OCI-LY1 (cell line): ENCODE measurements at regions not wholly inside any gene's neighbourhood (a gene's known extent, or its start where the extent isn't known, plus 50 kb on each side); places are given as distances from the start of the nearest gene placed in this dataset.

Experiments
- H2AFZ ChIP-seq: fragments of 200-600 bp; sonication (generic), shearing (Covaris generic); 2 replicates; pipeline ENCODE4 v1.6.0; 2014; ENCODE audit warnings: antibody characterized with exemption, mild to moderate bottlenecking, low read length
- H3F3A ChIP-seq: fragments of 200-600 bp; sonication (generic), shearing (Covaris generic); 2 replicates; pipeline ENCODE4 v1.6.0; 2014; ENCODE audit warnings: mild to moderate bottlenecking, antibody characterized with exemption, low read length, moderate library complexity; ENCODE audit not compliant: insufficient read depth
- H3K27ac ChIP-seq: fragments of 200-600 bp; sonication (generic); 2 replicates; pipeline ENCODE4 v1.5.1; 2014; ENCODE audit warnings: low read length, mixed run types, mild to moderate bottlenecking, low read depth; ENCODE audit not compliant: poor library complexity, severe bottlenecking
- H3K27me3 ChIP-seq: fragments of 200-600 bp; sonication (generic); 2 replicates; pipeline ENCODE4 v1.6.0; 2014; ENCODE audit warnings: antibody characterized with exemption, mild to moderate bottlenecking, low read length, moderate library complexity; ENCODE audit not compliant: insufficient read depth
- H3K36me3 ChIP-seq: fragments of 200-600 bp; sonication (generic); 2 replicates; pipeline ENCODE4 v1.6.1; 2014; ENCODE audit warnings: mild to moderate bottlenecking, antibody characterized with exemption, low read length, moderate library complexity, mixed read lengths; ENCODE audit not compliant: insufficient read depth
- H3K4me1 ChIP-seq: fragments of 200-600 bp; sonication (generic); 2 replicates; pipeline ENCODE4 v1.5.1; 2014; ENCODE audit warnings: mild to moderate bottlenecking, low read length, moderate library complexity; ENCODE audit not compliant: insufficient read depth, severe bottlenecking
- H3K4me2 ChIP-seq: fragments of 200-600 bp; sonication (generic), shearing (Covaris generic); 2 replicates; pipeline ENCODE4 v1.6.1; 2014; ENCODE audit warnings: low read length
- H3K4me3 ChIP-seq: fragments of 200-600 bp; sonication (generic); 2 replicates; pipeline ENCODE4 v1.5.1; 2014; ENCODE audit warnings: low read length, low read depth, mild to moderate bottlenecking, mixed read lengths; ENCODE audit not compliant: poor library complexity, severe bottlenecking
- H3K79me2 ChIP-seq: fragments of 200-600 bp; shearing (Covaris generic); 2 replicates; pipeline ENCODE4 v1.6.1; 2016; ENCODE audit warnings: mixed run types, low read length, mixed read lengths; ENCODE audit not compliant: insufficient read depth
- H3K9ac ChIP-seq: fragments of 200-600 bp; sonication (generic), shearing (Covaris generic); 2 replicates; pipeline ENCODE4 v1.6.1; 2014; ENCODE audit warnings: mild to moderate bottlenecking, low read length, mixed read lengths
- H3K9me2 ChIP-seq: fragments of 200-600 bp; sonication (generic), shearing (Covaris generic); 2 replicates; pipeline ENCODE4 v1.6.1; 2014; ENCODE audit warnings: low read depth, mild to moderate bottlenecking, low read length, mixed read lengths
- H3K9me3 ChIP-seq: fragments of 200-600 bp; shearing (Covaris generic); 2 replicates; pipeline ENCODE4 v1.6.1; 2014; ENCODE audit warnings: low read length, mixed read lengths
- H4K20me1 ChIP-seq: fragments of 200-600 bp; sonication (generic), shearing (Covaris generic); 2 replicates; pipeline ENCODE4 v1.6.0; 2016; ENCODE audit warnings: mild to moderate bottlenecking, low read length; ENCODE audit not compliant: insufficient read depth
- EZH2 ChIP-seq: fragments of 200-600 bp; sonication (generic), shearing (Covaris generic); IDR thresholded peaks from 2 replicates; pipeline ENCODE4 v1.8.0; 2017; ENCODE audit warnings: borderline replicate concordance, mixed run types, mild to moderate bottlenecking, antibody characterized with exemption, low read length, moderate library complexity, mixed read lengths
- TF ChIP-seq, protein P1 (sequence below): fragments of 200-600 bp; sonication (generic), shearing (Covaris generic); IDR thresholded peaks from 2 replicates; pipeline ENCODE4 v1.5.1; 2017; ENCODE audit warnings: mild to moderate bottlenecking, antibody characterized with exemption, low read length, moderate library complexity, mixed read lengths

DNA sequence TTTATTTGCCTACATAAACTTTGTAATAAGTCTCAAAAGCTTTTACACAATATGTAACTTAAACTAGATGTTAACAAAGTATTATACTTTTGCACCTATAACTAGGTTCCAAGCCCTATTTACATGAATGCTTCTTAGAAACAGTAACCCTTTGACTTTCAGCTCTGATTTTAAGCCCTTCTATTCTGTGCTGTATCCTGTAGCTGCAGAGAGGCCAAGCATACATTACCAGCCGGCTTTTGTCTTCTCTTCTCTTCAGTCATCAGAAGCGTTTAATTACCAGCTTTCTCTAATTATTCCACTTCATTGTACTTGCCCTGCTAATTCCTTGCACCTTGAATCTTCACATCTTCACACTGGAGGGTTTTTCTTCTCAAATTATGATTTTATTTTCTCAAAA, 403.1 kb downstream of the PDGFC start:
- Histone ChIP-seq H3K36me3 (no peaks in the 10 kb centered on the region), H3K27ac (no peak overlapping the region), H3F3A (no peaks in the 10 kb centered on the region), H3K4me1 (no peaks in the 10 kb centered on the region), H3K9me3 (no peaks in the 10 kb centered on the region), H3K4me2 (no peak overlapping the region), H3K9me2 (no peaks in the 10 kb centered on the region), H3K4me3 (no peak overlapping the region), H4K20me1 (no peaks in the 10 kb centered on the region), H3K27me3 (no peaks in the 10 kb centered on the region), H3K79me2 (no peaks in the 10 kb centered on the region), H2AFZ (no peak overlapping the region), H3K9ac (no peak overlapping the region)
- TF ChIP-seq, protein P1, sequence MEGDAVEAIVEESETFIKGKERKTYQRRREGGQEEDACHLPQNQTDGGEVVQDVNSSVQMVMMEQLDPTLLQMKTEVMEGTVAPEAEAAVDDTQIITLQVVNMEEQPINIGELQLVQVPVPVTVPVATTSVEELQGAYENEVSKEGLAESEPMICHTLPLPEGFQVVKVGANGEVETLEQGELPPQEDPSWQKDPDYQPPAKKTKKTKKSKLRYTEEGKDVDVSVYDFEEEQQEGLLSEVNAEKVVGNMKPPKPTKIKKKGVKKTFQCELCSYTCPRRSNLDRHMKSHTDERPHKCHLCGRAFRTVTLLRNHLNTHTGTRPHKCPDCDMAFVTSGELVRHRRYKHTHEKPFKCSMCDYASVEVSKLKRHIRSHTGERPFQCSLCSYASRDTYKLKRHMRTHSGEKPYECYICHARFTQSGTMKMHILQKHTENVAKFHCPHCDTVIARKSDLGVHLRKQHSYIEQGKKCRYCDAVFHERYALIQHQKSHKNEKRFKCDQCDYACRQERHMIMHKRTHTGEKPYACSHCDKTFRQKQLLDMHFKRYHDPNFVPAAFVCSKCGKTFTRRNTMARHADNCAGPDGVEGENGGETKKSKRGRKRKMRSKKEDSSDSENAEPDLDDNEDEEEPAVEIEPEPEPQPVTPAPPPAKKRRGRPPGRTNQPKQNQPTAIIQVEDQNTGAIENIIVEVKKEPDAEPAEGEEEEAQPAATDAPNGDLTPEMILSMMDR, result no peak
- TF ChIP-seq EZH2, result no peak

DNA sequence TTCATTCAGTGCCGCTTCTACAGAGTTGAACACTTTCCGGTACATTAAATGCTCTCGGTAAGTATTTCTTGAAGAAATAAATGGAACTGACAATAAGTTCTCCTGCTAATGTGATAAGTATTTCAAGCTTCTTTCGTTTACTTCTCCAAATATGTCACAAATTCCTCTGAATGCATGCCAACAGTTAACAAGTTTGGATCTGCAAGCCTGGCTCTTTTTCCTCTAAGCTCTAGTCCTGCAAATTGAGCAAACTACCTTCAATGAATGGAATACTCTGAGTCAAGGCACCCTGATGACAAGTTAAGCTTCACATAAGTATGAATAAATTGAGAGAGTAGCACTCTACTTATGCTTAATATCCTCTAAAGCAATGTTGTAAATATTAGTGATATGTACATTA, 403.6 kb downstream of the PDGFC start:
- Histone ChIP-seq H3K4me2 (no peak overlapping the region), H3K4me1 (no peaks in the 10 kb centered on the region), H2AFZ (no peak overlapping the region), H4K20me1 (no peaks in the 10 kb centered on the region), H3K4me3 (no peak overlapping the region), H3K9me3 (no peaks in the 10 kb centered on the region), H3K27ac (no peak overlapping the region), H3K36me3 (no peaks in the 10 kb centered on the region), H3K27me3 (no peaks in the 10 kb centered on the region), H3K9me2 (no peaks in the 10 kb centered on the region), H3K79me2 (no peaks in the 10 kb centered on the region), H3K9ac (no peak overlapping the region), H3F3A (no peaks in the 10 kb centered on the region)
- TF ChIP-seq EZH2, result no peak
- TF ChIP-seq, protein P1, result no peak

DNA sequence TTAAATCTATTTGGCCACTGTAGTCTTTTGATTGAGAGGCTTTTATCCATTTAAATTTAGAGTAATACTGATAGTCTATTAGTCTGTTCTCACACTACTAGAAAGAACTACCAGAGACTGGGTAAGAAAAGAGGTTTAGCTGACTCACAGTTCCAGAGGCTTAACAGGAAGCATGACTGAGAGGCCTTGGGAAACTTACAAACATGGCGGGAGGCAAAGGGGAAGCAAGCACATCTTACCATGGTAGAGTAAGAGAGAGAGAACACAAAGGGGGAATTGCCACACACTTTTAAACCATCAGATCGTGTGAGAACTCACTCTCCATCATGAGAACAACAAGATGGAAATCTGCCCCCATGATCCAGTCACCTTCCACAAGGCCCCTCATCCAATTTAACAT, 410.9 kb downstream of the PDGFC start:
- Histone ChIP-seq H3K36me3 (no peaks in the 10 kb centered on the region), H3K9me3 (no peaks in the 10 kb centered on the region), H3K9ac (no peak overlapping the region), H2AFZ (no peak overlapping the region), H3K4me1 (no peaks in the 10 kb centered on the region), H3K4me3 (no peak overlapping the region), H3K4me2 (no peak overlapping the region), H3K79me2 (no peaks in the 10 kb centered on the region), H3K9me2 (no peaks in the 10 kb centered on the region), H3K27ac (no peak overlapping the region), H4K20me1 (no peaks in the 10 kb centered on the region), H3K27me3 (no peaks in the 10 kb centered on the region), H3F3A (no peaks in the 10 kb centered on the region)
- TF ChIP-seq EZH2, result no peak
- TF ChIP-seq, protein P1, result no peak
